ENCODE measurements at regions not wholly inside any gene's neighbourhood (a gene's known extent, or its start where the extent isn't known, plus 50 kb on each side); places are given as distances from the start of the nearest gene placed in this dataset.
A peak's percentile ranks its signal among the peaks of the same experiment; 100 is the strongest.
"Not testable (repeated sequence)": the region's sequence is repeated elsewhere in the genome, so short reads cannot be mapped to it uniquely, and the experiment has no call there.

- Histone ChIP-seq H3K4me1 (peaks cover 0 to 11% (median 0%) of the 10 kb centered on the region in 4 donors), H3K27ac (no peak overlapping the region), H3K27me3 (no peaks in the 10 kb centered on the region), H3K36me3 (no peaks in the 10 kb centered on the region), H3K4me3 (no peak overlapping the region), H3K9me3 (no peaks in the 10 kb centered on the region)
- DNase-seq = no peak
- TF ChIP-seq POLR2A (IDR thresholded peaks at IDR 0.05) (no peak), CTCF (IDR thresholded peaks at IDR 0.05) (no peak)
These were observed 247.5 kb upstream of the KLF3 start for GRCh38 chr4:38416450-38417014.

- not testable (repeated sequence) for H3K4me3 ChIP-seq, H3K9me3 ChIP-seq, H3K27me3 ChIP-seq, DNase-seq, H3K4me1 ChIP-seq, H3K36me3 ChIP-seq, H3K27ac ChIP-seq
These were observed 243.7 kb upstream of the KLF3 start for GRCh38 chr4:38420254-38420653.

GRCh38 chr4:38422850-38423249, 241.1 kb upstream of the KLF3 start:
- H3K4me1 ChIP-seq = no peaks in the 10 kb centered on the region
- peaks cover 0 to 4% (median 0%) of the 10 kb centered on the region in 4 donors for H3K9me3 ChIP-seq
- DNase-seq = no peak

GRCh38 chr4:38424151-38424871, 239.7 kb upstream of the KLF3 start:
- H3K4me3 ChIP-seq = no peak overlapping the region
- TF ChIP-seq CTCF (IDR thresholded peaks at IDR 0.05) (no peak), POLR2A (IDR thresholded peaks at IDR 0.05) (no peak)
- no peaks in the 10 kb centered on the region for H3K27me3 ChIP-seq
- peak in 2 of 3 donors; percentile 53 to 61 for DNase-seq
- H3K9me3 ChIP-seq = peaks cover 0 to 4% (median 0%) of the 10 kb centered on the region in 4 donors
- H3K27ac ChIP-seq = no peak overlapping the region
- no peaks in the 10 kb centered on the region for H3K36me3 ChIP-seq
- no peaks in the 10 kb centered on the region for H3K4me1 ChIP-seq

More at GRCh38 chr4:38422850-38423249, 241.1 kb upstream of the KLF3 start:
- no peak overlapping the region for H3K27ac ChIP-seq
- H3K36me3 ChIP-seq = no peaks in the 10 kb centered on the region
- no peak overlapping the region for H3K4me3 ChIP-seq
- no peaks in the 10 kb centered on the region for H3K27me3 ChIP-seq
- TF ChIP-seq CTCF (IDR thresholded peaks at IDR 0.05) = no peak
- TF ChIP-seq POLR2A (IDR thresholded peaks at IDR 0.05) = no peak

- TF ChIP-seq CTCF (IDR thresholded peaks at IDR 0.05) = no peak
- no peak for TF ChIP-seq POLR2A (IDR thresholded peaks at IDR 0.05)
- Histone ChIP-seq H3K4me1 (no peaks in the 10 kb centered on the region), H3K27me3 (no peaks in the 10 kb centered on the region), H3K36me3 (no peaks in the 10 kb centered on the region), H3K4me3 (no peak overlapping the region), H3K9me3 (peaks cover 0 to 4% (median 0%) of the 10 kb centered on the region in 4 donors), H3K27ac (no peak overlapping the region)
- no peak for DNase-seq
These were observed 237.5 kb upstream of the KLF3 start for GRCh38 chr4:38426532-38426931.

- Histone ChIP-seq H3K4me1 (no peaks in the 10 kb centered on the region), H3K27me3 (no peaks in the 10 kb centered on the region), H3K27ac (no peak overlapping the region), H3K9me3 (peaks cover 0 to 4% (median 0%) of the 10 kb centered on the region in 4 donors), H3K36me3 (no peaks in the 10 kb centered on the region), H3K4me3 (no peak overlapping the region)
- no peak for DNase-seq
- TF ChIP-seq POLR2A (IDR thresholded peaks at IDR 0.05) = no peak
- no peak for TF ChIP-seq CTCF (IDR thresholded peaks at IDR 0.05)
These were observed 233.2 kb upstream of the KLF3 start for GRCh38 chr4:38430841-38431240.

Measured in Peyer's patch (tissue), 4 donors.